ENCODE measurements at regions not wholly inside any gene's neighbourhood (a gene's known extent, or its start where the extent isn't known, plus 50 kb on each side); places are given as distances from the start of the nearest gene placed in this dataset.

DNA sequence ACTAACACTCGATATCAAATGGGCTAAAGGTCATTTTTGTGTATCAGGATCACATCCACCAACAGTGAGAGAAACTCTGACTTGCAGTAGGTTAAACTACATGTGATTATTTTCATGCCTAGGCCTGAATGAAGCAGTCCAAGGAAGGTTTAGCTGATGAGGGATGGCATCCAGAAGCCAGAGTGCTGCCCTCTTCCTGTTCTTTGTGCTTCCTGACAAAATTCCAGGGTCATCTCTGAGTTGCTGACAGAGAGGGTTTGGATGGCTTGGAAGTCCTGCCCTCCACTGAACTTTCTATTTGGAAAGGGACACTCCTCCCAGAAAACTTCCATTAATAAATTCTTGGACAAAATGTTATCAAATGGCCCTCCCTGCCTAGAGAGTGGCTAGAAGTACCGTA is 728.3 kb upstream of the SLC10A2 start:
- no peak for DNase-seq (ENCODE audit: low spot score)

DNA sequence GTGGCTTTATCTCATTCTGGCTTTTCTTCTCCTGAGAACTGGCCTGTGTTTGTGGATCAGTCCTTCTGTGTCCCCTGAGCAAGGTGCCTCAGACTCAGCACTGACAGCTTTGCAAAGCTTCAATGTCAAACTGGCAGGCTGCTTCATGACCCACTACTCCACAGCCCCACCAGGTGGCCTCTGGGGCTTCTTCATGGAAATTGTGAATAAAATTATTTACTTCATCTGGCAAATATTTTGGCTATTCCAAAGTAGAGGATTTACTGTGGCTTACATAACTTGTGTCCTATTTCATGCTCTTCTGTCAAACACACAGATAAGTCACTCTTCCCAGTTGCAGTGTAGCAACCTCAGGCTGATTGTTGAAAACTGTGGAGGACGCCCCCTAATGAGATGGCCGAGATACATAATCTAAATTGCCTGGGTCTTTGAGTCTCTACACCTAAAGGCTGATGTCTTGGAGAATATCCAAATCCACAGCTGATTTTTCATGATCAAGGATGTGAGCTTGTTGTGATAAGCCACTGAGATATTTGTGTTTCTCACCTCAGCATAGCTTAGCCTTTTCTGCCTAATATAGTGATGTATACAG is 721.9 kb upstream of the SLC10A2 start:
- no peak for DNase-seq (ENCODE audit: low spot score)

DNA sequence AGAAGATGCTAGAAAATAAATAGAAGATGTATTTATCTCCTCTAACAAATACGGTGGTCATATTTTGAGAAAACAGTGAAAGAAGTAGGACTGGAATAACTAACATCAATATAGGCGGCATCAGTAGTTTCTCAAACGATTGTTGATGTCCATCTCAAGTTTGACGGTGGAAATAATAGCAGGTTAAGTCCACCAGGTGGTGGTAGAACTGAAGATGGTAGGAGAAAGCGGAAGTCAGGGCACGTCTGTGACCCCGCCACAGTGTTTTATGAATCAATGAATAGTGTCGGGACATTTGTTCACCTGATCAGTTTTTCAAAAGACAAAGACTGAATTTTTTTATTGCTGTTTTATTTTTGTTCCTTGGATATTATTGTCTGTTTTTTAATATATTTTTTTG is 706.4 kb upstream of the SLC10A2 start:
- no peak for DNase-seq (ENCODE audit: low spot score)

DNA sequence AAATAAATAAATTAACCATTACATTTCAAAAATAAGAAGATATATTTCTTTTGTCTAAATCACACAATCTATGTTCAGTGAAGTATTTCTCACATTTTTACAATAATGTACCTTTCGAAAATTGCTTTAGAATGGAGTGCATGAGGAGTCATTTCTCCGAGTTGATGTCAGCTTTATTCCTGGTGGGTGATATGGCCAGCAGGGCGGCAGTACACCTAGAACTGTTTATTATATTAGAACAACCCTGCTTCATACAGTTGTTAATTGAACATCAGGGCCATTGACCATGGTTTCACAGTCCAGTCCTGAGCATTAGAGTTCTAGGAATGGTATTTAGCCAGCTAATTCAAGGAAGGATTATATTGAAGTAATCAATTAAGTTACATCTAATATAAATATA is 696.3 kb upstream of the SLC10A2 start:
- DNase-seq (ENCODE audit: low spot score) = no peak

- no peak for DNase-seq (ENCODE audit: low spot score)
Measured at GRCh38 chr13:103759361-103759760, 693.1 kb upstream of the SLC10A2 start.

GRCh38 chr13:103758222-103758621 is 692.0 kb upstream of the SLC10A2 start:
- DNase-seq (ENCODE audit: low spot score) = no peak

GRCh38 chr13:103757361-103757760 is 691.1 kb upstream of the SLC10A2 start:
- no peak for DNase-seq (ENCODE audit: low spot score)

- no peak for DNase-seq (ENCODE audit: low spot score)
Measured at GRCh38 chr13:103754783-103755182, 688.6 kb upstream of the SLC10A2 start.

DNA sequence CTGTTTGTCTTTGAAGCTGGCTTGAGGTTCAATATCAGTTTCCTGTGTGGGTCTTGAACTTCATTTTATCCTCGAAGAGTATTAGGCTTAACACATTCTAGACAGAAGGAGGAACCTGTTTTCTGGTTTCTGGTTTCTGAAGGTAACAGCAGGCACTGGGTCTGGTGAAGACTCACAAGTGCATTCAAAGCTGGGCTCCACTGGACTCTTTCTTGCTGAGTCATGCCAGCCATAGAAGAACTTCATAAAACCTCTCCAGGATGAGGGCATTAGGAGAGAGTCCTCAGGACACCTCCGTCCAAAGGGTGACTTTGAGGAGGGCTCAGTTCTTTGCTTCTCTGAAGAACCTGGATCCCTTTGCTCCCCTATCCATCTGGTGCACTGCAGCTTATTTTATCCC is 668.6 kb upstream of the SLC10A2 start:
- no peak for DNase-seq (ENCODE audit: low spot score)

GRCh38 chr13:103731959-103732358 is 665.7 kb upstream of the SLC10A2 start:
- no peak for DNase-seq (ENCODE audit: low spot score)

GRCh38 chr13:103730407-103730806 is 664.2 kb upstream of the SLC10A2 start:
- no peak for DNase-seq (ENCODE audit: low spot score)

GRCh38 chr13:103726808-103727207 is 660.6 kb upstream of the SLC10A2 start:
- DNase-seq (ENCODE audit: low spot score) = no peak

DNA sequence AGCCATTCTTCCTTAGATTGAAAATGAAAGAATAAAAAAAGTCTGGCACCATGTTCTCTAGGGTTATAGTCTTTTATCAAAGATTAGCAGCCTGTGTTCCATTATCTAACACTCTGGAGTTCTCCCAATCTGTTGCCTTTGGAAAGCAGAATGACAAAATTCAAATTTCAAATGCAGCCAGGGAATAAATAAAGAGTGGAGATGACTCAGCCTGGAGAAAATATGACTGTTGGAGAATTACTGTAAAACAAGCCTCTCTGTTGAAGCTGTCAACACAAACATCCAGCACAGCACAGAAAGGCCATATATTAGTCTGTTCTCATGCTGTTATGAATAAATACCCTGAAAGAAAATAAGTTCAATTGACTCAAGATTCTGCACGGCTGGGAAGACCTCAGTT is 650.5 kb upstream of the SLC10A2 start:
- DNase-seq (ENCODE audit: low spot score) = no peak

- DNase-seq (ENCODE audit: low spot score) = no peak
Measured at GRCh38 chr13:103715335-103715734, 649.1 kb upstream of the SLC10A2 start.

DNA sequence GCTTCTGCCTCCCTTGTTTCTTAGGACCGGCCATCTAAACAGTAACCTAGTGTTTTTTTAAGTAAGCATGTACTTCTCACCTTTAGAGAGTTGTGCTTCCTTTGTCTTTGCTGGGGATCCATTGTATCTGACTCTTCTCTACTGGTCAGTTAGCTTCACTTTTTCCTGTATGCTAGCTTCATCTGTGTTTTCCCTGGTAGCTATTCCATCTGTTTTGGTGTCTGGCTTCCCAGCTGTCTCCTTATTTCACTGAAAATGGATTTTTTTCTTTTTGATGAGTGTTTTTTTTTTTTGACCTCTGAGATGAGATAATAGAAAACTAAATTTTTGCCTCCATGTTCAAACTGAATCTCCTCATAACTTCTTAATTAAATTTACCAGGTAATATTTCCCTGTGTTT is 637.0 kb upstream of the SLC10A2 start:
- no peak for DNase-seq (ENCODE audit: low spot score)

DNA sequence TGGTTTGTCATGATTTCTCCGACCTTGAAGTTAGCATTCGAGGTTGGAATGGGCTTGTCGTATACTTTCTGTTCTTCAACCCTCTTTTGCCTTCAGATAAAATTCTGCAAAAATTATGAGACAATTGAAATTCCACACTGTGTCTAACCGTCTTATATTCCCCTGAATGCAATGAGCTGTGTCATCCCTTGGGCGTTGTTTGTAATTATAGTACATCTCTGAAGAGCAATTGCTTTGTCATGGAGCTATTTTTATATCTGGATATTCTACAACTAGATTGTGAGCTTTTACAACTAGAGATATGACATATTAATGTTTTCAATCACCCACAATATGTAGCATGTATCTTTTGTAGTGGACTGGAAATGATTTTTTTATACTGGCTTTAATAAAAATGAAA is 631.8 kb upstream of the SLC10A2 start:
- DNase-seq (ENCODE audit: low spot score) = no peak

GRCh38 chr13:103695320-103695719 is 629.1 kb upstream of the SLC10A2 start:
- DNase-seq (ENCODE audit: low spot score) = no peak

- no peak for DNase-seq (ENCODE audit: low spot score)
Measured at GRCh38 chr13:103694471-103694870, 628.3 kb upstream of the SLC10A2 start.

GRCh38 chr13:103694033-103694432 is 627.8 kb upstream of the SLC10A2 start:
- DNase-seq (ENCODE audit: low spot score) = no peak

DNA sequence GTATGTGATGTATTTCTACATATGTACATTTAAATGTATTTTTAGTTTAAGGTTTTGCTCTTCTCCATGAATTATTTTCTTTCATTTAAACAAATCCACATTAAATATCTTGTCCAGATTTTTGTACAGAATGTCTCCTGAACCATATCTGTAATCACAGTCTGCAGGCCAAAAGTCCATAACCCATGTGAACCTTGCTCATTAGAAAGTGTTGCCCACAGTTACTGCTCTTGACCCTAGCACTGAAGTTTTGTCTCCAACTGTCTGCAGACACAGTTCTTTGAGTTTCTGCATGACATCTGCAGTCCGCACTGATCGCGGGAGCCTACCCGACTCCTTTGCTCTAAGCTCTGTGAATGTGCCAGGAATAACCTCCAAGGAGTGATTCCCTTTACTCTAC is 626.2 kb upstream of the SLC10A2 start:
- no peak for DNase-seq (ENCODE audit: low spot score)

DNA sequence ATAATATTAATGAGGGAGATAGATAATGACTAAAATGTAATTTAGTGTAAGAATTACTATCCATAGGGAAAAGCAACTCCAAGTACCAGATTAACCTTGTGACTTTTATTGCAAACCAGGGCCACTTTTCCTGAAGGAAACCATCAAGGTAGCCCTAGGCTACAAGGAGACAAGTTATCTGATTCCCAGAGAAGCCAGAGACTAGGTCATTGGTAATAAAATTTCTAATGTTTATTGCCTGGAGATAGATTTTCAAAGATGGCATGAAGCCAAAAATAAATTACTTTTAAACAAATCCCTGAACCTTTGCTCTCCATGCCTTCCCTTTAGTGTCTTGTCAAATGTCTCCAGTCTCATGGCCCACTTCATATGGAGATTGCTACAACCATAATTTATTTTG is 610.1 kb upstream of the SLC10A2 start:
- DNase-seq (ENCODE audit: low spot score) = no peak

DNA sequence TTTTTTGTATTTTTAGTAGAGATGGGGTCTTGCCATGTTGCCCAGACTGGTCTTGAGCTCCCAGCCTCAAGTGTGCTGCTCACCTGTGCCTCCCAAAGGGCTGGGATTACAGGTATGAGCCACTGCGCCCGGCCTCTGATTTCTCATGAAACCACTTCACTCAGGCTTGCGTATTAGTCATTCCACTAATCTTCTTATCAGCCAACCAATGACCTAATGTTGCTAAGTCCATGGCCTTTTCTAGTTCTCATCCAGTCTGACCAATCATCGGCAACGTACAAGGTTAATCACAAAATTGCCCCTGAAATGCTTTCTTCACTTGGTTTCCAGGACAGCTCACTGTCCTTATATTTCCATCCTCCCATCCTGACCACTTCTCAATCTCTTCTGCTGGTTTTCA is 605.3 kb upstream of the SLC10A2 start:
- DNase-seq (ENCODE audit: low spot score) = peak; percentile 13

DNA sequence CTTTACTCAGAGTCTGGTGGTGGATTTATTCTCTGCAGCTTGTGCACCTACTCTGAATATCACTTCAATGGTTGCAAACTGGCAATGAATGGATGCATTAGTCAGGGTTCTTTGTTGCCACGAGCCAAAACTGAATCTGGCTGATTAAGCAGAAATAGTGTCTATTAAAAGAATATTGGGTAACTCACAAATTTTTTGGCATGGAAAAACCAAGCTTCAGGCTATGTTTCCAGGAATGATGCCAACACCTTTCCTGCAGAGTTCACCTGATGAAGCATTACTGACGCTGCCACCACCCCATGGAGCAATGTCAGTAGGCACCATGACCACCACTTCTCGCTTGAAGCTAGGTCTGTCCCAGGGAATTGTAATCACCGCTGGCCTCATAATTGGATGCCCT is 597.8 kb upstream of the SLC10A2 start:
- no peak for DNase-seq (ENCODE audit: low spot score)

DNA sequence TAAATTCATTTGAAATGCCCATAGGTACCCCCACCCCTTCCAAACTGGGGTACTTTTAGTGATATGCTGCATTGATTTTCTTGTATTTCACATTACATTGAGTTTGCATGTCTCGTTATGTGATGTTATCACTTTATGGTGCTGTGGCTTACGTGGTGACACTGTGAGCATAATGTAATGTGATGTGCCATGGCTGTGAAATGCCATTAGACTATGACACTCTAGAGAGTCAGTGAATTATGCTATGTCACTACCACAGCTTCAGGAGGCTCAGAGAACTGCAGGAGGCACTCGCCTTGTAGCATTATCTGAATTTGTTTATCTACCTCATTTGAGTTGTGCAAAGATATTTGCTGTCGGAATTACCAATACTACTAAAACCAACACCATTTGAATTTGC is 590.1 kb upstream of the SLC10A2 start:
- DNase-seq (ENCODE audit: low spot score) = no peak

- no peak for DNase-seq (ENCODE audit: low spot score)
Measured at GRCh38 chr13:103640606-103641005, 574.4 kb upstream of the SLC10A2 start.
